Fibroblast of mammary gland (primary cell): ENCODE measurements at regions not wholly inside any gene's neighbourhood (a gene's known extent, or its start where the extent isn't known, plus 50 kb on each side); places are given as distances from the start of the nearest gene placed in this dataset.

Experiments
- DNase-seq: peaks from one replicate; pipeline ENCODE4 v3.0.0-alpha.2; 2010; ENCODE audit warnings: low read depth
- H3K4me3 ChIP-seq: 2 replicates; pipeline ENCODE4 v1.5.1; 2011; ENCODE audit warnings: low read depth, mild to moderate bottlenecking, low read length, moderate library complexity; ENCODE audit not compliant: control insufficient read depth
- TF ChIP-seq, protein P1 (sequence below): conservative IDR thresholded peaks from 2 replicates; pipeline ENCODE4 v1.5.1; 2011; ENCODE audit warnings: low read depth, low read length, inconsistent platforms; ENCODE audit not compliant: control insufficient read depth, insufficient read depth

DNA sequence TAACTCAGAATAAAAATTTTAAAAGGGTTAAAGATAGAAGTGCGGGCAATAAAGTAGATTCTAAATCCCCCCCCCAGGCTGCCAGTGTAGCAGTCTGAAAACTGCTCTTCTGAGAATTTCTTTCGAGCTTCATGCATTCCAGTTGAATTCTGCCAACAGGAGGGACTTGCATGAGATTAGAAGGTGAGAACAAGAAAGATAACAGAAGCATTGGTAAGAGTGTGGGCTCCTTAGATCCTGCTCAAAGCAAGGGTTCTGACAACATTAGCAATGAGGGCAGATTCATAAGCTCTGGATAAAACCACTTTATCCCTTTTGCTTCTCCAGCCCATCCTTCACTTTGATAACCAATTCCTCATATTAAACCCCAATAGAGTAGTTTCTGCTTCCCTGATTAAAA, 235.9 kb upstream of the CDH6 start:
- no peak overlapping the region for H3K4me3 ChIP-seq

DNA sequence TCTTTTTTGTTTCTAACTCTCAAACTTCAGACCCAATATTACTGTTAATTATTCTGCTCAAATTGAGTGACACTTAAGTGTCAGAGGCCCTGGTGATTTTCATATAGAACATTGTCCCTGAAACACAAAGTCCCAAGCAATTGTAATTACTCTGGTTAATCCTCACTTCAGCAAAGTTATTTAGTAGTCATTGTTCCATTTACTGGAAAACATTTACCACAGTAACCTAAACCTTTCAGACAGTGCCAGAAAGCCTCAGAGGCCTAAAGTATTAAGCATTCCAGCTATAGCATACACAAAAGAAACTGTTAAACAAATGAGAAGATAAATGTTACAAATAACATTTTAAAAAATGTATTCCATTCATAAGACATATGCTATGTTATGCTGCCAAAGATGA, 237.2 kb upstream of the CDH6 start:
- DNase-seq, result no peak
- TF ChIP-seq, protein P1, sequence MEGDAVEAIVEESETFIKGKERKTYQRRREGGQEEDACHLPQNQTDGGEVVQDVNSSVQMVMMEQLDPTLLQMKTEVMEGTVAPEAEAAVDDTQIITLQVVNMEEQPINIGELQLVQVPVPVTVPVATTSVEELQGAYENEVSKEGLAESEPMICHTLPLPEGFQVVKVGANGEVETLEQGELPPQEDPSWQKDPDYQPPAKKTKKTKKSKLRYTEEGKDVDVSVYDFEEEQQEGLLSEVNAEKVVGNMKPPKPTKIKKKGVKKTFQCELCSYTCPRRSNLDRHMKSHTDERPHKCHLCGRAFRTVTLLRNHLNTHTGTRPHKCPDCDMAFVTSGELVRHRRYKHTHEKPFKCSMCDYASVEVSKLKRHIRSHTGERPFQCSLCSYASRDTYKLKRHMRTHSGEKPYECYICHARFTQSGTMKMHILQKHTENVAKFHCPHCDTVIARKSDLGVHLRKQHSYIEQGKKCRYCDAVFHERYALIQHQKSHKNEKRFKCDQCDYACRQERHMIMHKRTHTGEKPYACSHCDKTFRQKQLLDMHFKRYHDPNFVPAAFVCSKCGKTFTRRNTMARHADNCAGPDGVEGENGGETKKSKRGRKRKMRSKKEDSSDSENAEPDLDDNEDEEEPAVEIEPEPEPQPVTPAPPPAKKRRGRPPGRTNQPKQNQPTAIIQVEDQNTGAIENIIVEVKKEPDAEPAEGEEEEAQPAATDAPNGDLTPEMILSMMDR, result no peak
- H3K4me3 ChIP-seq, result no peak overlapping the region

More for the DNA sequence above, 235.9 kb upstream of the CDH6 start:
- no peak for DNase-seq
- TF ChIP-seq, protein P1, result no peak

DNA sequence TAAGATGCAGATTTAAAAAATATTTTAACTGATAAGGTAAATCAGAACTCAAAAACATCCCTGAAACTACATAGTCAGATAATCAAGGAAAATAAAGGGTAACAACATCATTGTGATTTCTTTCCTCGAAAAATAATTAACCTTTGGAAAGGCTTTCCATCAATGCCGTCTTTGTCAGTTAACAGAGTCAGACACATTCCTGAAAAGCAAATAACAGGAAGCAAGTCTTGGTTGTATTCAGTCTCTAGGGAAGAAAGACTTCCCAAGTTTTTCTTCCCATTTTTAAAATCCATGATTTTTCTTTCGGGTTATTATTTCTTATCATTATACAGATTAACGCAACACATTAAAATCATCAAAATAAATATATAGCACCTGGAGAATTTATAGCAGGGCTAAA, 256.4 kb upstream of the CDH6 start:
- TF ChIP-seq, protein P1, result no peak
- no peak for DNase-seq
- H3K4me3 ChIP-seq, result no peak overlapping the region

DNA sequence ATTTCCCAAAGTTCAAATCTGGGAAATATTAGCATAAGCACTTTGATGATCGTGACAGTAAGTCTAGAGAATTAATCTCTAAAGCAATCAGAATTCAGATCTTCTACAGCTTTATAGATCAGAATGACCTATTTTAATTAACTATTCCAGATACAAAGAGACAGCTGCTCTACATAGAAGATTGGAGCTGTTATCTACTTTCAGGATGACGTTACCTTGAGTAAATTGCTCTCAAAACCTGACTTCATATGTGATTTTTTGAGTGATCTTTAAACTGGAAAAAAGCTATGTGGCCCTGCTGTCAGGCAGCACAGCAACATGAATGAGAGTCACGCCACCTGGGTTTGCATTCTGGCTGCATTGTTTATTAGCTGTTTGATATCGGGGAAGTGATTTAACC, 259.9 kb upstream of the CDH6 start:
- H3K4me3 ChIP-seq, result no peak overlapping the region
- TF ChIP-seq, protein P1, result no peak
- DNase-seq, result no peak

DNA sequence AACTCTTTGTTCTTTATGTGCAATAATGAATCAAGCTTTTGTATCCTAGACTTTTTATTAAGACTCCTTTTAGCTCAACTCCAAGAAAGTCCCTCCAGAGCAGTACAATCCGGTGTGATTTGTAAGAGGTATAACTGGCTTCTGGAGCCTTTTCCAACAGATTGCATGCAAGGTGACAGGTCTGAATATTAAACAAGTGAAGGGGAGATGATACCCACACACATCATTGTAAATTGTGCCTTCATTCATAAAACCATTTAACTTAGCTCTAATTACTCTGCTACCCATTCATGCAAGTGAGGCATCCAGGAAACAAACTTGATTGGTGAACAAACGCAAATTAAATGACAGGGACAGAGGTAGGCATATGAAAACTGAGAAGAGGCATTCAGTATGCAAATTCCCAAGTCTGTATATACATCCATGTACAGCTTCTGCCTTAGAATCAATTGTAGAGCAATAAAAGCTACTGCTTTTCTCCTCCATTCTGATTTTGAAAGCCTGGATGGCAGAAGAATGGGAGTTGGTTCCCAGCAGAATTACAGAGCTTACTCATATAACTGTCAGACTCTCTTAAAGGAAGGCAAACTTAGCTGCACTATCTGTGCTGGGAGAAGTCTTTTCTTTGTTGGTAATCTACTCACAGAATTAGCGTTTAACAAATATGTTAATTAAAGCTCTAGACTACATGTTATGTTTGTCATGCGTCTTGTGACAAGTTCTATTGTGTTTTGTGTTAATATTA, 261.0 kb upstream of the CDH6 start:
- DNase-seq, result no peak
- TF ChIP-seq, protein P1, result no peak
- H3K4me3 ChIP-seq, result no peak overlapping the region

DNA sequence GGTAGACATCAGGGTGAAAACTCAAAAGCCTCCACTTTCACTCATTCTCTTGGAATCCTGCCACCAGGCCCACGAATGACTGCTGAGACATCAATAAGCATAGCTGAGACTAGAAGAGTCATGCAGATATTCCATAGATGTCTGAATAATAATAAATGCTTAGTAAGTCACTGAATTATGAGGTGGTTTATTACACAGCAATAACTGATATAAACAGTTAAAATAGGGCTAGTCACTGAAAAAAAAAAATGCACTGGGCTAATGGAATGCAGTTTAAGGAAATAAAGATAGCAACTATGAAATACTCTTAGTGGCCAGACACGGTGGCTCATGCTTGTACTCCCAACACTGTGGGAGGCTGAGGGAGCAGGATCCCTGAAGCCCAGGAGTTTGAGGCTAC, 262.8 kb upstream of the CDH6 start:
- TF ChIP-seq, protein P1, result no peak
- DNase-seq, result no peak
- H3K4me3 ChIP-seq, result no peak overlapping the region
